Memory B cell (primary cell): ENCODE measurements at regions not wholly inside any gene's neighbourhood (a gene's known extent, or its start where the extent isn't known, plus 50 kb on each side); places are given as distances from the start of the nearest gene placed in this dataset.

Experiments
- ATAC-seq: fragments of 150-1000 bp; cut with Tn5 transposase; 2 replicates; pipeline ENCODE4 v1.10.0; 2021; ENCODE audit warnings: low read depth, mild to moderate bottlenecking, moderate library complexity
- DNase-seq, 2 donors: peaks; one replicate each; pipeline ENCODE4 v3.0.0; 2022; ENCODE audit warnings: low spot score in 2 of 2
- H3K27ac Mint-ChIP-seq: one replicate; pipeline ENCODE4 v1.8.0; 2022; ENCODE audit warnings: mild to moderate bottlenecking, moderate library complexity, mixed read lengths
- H3K27me3 Mint-ChIP-seq: one replicate; pipeline ENCODE4 v1.8.0; 2022; ENCODE audit warnings: mixed read lengths
- H3K36me3 Mint-ChIP-seq: one replicate; pipeline ENCODE4 v1.8.0; 2022; ENCODE audit warnings: mild to moderate bottlenecking, mixed read lengths
- H3K4me1 Mint-ChIP-seq: one replicate; pipeline ENCODE4 v1.8.0; 2022; ENCODE audit warnings: mixed read lengths
- H3K4me3 Mint-ChIP-seq: one replicate; pipeline ENCODE4 v1.8.0; 2022; ENCODE audit warnings: mild to moderate bottlenecking, moderate library complexity, mixed read lengths
- H3K9me3 Mint-ChIP-seq: one replicate; pipeline ENCODE4 v1.8.0; 2022; ENCODE audit warnings: mixed read lengths

DNA sequence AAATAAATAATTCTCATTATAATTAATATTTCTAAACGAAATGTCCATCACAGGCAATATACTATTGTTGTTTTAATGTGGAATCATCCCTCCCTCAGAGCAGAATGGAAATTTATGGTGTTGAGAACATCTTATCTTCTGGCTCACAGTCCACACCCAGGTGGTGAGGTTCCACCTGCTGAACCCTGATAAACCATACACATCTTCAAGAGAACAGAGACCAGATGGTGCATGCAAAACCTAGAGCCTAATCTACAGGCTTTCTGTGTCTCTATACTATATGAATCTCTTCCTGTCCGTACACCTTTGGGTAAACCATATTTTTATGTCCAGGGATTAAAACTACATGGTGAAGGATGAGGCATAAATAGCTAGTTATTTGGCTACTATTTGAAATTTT lies 52.3 kb upstream of the UFL1 start:
- H3K27ac Mint-ChIP-seq: no peak overlapping the region
- no peak overlapping the region for H3K4me3 Mint-ChIP-seq
- H3K4me1 Mint-ChIP-seq: no peaks in the 10 kb centered on the region
- no peaks in the 10 kb centered on the region for H3K9me3 Mint-ChIP-seq
- DNase-seq (no peak), ATAC-seq (no peak)
- H3K27me3 Mint-ChIP-seq: peaks cover 4% of the 10 kb centered on the region
- H3K36me3 Mint-ChIP-seq: no peaks in the 10 kb centered on the region

DNA sequence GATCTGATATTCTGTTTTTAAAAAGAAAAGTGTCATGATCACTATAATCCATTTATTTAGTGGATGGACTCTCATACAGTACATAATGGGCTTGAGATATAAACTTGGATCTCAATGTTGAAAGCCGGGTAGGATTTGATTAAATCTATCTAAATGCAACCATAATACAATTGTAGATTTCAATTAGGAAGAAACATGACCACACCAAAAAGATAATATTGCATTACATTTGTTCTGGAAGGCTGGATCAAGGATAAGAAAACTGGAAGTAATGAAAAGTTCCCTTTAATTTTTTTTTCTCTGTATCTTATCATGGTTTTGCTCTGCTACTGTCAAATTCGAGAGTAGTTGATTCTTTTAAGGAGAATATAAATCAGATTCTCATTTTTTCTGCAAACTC lies 51.3 kb upstream of the UFL1 start:
- Mint-ChIP-seq H3K27ac (no peak overlapping the region), H3K36me3 (no peaks in the 10 kb centered on the region), H3K9me3 (peaks cover 4% of the 10 kb centered on the region), H3K27me3 (peaks cover 4% of the 10 kb centered on the region), H3K4me1 (no peaks in the 10 kb centered on the region), H3K4me3 (no peak overlapping the region)
- DNase-seq (no peak), ATAC-seq (no peak)
